Stimulated activated CD4-positive, alpha-beta T cell treated with anti-CD3 and anti-CD28 coated beads, Interleukin-1b, Interleukin-23, amount 100 ng/mL, for 48 hours (primary cell): ENCODE measurements at regions not wholly inside any gene's neighbourhood (a gene's known extent, or its start where the extent isn't known, plus 50 kb on each side); places are given as distances from the start of the nearest gene placed in this dataset.
"Not testable (repeated sequence)": the region's sequence is repeated elsewhere in the genome, so short reads cannot be mapped to it uniquely, and the experiment has no call there.

Experiments
- DNase-seq: peaks from one replicate; pipeline ENCODE4 v3.0.0-alpha.2; 2020

DNA sequence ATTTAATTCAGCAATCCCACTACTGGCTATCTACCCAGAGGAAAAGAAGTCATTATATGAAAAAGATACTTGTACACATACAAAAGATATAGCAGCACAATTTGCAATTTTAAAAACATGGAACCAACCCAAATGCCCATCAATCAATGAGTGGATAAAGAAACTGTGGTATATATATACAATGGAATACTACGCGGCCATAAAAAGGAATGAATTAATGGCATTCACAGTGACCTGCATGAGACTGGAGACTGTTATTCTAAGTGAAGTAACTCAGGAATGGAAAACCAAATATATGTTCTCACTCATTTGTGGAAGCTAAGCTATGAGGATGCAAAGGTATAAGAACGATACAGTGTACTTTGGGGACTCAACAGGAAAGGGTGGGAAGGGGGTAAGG is 102.8 kb upstream of the KCNMA1 start:
- DNase-seq, result not testable (repeated sequence)

DNA sequence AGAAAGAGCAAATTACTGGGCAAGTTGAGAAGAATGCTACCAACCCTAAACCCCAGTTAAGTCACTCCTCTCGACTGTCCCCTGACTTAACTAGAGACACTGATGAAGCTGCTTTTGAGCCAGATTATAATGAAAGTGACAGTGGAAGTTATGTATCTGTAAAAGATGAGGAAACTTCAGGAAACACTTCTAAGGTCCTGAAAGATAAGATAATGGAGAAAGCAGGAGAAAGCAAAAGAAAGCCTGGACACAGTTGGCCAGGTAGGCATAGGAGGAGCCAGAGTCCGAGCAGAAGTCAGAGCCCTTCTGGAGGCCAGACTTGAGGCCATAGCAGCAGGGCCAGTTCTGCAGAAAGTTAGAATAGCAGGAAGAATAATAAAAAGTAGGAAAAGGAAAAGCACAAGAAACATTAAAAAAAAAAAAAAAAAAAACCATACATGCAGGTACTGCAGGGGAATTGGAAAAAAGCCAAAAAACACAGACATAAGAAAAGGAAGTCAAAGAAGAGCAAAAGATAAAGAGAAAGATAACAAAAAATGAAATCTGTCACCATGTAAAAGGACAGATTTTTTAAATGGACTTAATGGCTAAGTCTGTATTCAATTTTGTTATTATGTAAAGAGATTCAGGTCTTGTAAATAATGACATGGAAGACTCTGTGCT is 101.0 kb upstream of the KCNMA1 start:
- DNase-seq, result no peak

DNA sequence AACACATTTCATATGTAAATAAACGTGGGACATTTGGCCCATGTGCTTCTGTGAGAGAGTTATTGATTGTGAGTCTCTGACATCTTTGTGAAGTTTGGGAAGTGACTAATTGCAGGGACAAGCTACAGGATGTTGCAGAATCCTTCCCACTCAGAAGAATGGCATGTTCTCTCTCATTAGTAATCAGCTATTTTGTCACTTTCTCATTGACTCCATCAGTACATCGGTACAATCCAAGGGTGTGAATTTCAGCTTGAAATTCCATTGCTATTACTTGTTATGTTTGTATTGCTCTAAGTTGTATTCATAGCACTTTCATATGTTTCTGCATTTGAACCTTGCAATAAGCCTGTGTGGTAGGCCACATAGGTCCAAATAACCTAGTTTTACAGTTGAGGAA is 100.0 kb upstream of the KCNMA1 start:
- DNase-seq, result no peak

DNA sequence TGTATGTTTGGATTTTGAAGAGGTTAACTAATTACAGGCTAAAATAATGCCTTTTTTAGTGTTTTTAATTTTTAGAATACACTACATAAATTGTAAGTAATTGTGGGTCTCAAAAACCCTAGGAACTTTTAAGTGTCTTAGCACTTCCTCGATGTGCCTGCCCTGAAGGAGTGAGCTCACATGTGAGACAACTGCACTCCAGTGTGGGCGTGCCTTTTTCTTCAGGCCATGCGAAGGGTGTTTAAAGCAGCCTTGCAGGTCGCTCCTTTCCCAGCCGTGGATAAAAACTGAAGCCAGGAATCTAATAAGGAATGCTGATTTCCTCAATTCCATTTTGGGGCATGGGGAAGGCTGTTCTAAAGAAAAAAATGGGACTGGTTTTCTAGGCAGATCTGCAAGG is 97.5 kb upstream of the KCNMA1 start:
- not testable (repeated sequence) for DNase-seq

DNA sequence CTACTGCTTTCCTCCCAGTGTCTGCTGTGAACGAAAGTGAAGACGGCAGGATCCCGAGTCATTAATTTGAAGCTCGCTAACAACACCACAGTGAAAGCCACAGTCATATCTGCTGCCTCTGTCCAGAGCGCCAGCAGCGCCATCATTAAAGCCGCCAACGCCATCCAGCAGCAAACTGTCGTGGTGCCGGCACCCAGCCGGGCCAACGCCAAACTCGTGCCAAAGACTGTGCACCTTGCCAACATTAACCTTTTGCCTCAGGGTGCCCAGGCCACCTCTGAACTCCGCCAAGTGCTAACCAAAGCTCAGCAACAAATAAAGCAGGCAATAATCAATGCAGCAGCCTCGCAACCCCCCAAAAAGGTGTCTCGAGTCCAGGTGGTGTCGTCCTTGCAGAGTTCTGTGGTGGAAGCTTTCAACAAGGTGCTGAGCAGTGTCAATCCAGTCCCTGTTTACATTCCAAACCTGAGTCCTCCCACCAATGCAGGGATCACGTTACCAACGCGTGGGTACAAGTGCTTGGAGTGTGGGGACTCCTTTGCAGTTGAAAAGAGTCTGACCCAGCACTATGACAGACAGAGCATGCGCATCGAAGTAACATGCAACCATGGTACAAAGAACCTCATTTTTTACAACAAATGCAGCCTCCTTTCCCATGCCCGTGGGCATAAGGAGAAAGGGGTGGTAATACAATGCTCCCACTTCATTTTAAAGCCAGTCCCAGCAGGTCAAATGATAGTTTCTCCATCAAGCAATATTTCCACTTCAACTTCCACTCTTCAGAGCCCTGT is 94.8 kb upstream of the KCNMA1 start:
- DNase-seq, result no peak

DNA sequence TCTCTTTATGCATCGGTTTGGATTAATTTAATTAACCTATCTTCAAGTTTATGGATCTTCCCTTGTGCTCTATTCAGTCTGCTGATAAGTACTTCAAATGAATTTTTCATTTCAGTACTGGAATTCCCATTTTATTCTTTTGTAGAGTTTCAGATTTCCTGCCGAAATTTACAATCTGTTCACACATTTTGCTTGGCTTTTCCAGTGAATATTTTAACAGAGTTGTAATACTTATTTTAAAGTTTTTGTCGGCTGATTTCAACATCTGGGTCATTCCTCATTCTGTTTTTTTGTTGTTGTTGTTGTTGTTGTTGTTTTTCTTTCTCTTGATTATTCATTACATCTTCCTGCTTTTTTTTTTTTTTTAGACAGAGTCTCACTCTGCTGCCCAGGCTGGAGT is 89.9 kb upstream of the KCNMA1 start:
- no peak for DNase-seq

DNA sequence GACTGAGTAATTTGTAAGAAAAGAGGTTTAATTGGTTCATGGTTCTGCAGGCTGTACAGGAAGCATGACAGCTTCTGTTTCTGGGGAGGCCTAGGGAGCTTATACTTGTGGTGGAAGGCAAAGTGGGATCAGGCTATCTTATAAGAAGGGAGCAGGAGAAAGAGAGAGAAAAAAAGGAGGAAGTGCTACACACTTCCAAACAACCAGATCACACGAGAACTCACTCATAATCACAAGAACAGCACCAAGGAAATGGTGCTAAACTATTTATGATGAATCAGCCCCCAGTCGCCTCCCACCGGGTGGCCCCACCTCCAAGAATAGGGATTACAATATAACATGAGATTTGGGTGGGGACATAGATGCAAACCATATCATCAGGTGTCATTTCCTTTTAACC is 89.1 kb upstream of the KCNMA1 start:
- DNase-seq, result no peak

DNA sequence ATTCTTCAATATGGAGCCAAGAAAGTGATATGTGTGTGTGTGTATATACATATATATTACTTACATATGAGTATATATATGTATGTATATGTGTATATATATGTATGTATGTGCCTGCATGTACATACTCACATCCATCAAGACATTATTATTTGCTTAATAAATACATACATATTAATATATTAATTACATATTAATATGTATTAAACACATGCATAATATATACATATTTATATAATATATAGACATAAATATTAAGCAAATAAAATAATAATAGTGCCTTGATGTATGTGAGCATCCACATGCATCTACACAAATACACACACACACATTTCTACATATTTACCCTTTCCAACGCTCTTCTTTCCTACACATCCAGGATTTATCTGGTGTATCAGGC is 88.7 kb upstream of the KCNMA1 start:
- DNase-seq, result no peak

DNA sequence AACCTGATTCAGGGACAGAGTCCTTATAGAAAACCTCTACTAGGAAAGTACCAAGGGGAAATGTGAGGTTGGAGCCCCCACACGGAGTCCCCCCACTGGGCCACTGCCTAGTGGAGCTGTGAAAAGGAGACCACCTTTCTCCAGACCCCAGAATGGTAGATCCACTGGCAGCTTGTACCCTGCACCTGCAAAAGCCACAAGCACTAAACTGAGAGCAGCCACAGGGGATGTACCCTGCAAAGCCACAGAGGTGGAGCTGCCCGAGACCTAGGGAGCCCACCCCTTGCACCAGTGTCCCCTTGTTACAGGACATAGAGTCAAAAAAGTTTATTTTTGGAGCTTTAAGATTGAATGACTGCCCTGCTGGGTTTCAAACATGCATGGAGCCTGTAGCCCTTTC is 87.2 kb upstream of the KCNMA1 start:
- DNase-seq, result no peak

DNA sequence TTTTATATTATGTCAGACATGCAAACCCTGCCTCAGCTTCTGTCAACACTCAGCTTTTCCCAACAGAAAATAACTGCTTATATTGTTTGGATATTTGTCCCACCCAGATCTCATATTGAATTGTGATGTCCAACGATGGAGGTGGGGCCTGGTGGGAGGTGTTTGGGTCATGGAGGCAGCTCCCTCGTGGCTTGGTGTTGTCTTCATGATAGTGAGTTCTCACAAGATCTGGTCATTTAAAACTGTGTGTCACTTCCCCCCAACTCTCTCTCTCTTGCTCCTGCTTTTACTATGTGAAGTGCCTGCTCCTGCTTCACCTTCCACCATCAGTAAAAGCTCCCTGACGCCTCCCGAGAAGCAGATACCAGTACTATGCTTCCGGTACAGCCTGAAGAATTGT is 85.8 kb upstream of the KCNMA1 start:
- no peak for DNase-seq

DNA sequence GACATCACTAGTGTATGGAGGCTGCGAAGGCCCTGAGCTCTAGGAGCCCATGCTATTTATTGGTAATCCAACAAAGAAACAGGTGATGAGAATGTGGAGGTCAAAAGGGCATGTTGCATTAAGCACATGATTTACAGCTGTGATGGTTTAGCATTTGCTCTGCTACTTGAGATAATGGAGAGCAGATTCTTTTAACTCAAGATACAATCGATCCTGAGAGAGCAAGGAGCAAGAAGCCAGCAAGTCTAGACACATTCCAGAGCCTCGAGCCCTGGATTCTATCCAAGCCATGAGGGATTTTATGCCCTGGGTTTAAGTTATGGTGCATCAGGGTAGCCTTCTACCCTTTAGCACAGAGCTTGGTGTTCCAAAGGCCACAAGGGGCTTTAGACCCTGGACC is 85.3 kb upstream of the KCNMA1 start:
- DNase-seq, result not testable (repeated sequence)

DNA sequence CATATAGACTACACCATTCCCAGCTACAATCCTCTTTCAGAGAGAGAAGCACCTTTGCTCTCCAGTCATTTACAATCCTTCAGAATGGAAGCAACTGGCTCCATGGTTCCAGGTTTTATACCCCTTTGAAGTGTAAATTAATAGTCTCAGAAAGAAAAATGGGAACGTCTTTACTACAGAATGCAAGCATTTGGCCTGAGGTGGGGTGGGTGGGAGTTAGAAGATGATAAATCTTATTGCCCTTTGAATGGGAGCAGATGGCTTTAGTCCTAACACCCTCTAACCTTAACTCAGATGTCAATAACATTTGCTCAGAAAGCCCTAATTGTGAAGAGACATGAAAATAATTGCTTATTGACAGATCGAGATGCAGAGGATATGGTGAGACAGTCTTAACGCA is 84.2 kb upstream of the KCNMA1 start:
- no peak for DNase-seq

DNA sequence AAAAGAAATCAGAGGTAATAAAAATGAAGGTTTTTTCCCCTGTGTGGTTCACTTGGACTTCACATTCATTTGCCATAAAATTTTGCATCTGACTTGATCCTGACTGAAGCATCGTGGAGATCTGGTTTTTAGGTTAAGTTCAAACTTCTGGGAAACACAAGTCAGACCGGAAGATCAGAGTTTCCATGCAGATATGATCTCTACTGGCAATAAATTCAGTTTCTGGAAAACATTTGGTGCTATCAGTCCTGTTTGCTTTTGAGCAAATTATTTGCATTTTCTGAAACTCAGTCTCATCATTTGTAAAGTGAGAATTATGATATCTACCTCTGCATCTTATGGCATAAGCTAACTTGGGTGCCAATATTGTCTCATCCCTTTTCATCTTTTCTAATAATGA is 81.3 kb upstream of the KCNMA1 start:
- no peak for DNase-seq

DNA sequence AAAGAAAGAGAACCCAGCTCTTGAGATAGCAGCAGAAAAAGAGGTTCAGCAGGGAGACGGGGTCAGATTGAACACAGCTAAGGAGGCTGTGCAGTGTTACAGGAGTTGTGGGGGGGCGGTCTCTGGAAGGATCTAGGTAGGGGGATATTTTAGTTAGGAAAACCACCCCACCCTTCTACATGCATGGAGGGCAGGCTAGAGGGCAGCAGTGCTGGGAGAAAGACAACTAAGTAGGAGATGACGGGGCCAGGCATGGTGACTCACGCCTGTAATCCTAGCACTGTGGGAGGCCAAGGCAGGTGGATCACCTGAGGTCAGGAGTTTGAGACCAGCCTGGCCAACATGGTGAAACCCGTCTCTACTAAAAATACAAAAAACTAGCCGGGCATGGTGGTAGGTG is 80.7 kb upstream of the KCNMA1 start:
- not testable (repeated sequence) for DNase-seq

DNA sequence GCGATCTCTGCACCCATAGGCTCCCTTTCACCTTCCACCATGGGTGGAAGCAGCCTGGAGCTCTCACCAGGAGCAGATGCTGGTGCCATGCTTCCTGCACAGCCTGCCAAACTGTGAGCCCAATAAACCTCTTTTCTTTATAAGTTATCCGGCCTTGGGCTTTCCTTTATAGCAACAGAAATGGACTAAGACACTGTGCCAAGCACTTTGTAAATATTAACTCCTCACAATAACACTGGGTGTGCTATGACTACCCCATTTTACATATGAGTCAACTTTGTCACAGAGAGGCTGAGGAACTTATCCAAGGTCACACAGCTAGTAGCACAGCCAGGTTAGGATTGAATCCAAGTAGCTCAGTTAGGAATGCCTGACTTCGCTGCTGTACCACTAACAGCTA is 79.7 kb upstream of the KCNMA1 start:
- DNase-seq, result no peak

DNA sequence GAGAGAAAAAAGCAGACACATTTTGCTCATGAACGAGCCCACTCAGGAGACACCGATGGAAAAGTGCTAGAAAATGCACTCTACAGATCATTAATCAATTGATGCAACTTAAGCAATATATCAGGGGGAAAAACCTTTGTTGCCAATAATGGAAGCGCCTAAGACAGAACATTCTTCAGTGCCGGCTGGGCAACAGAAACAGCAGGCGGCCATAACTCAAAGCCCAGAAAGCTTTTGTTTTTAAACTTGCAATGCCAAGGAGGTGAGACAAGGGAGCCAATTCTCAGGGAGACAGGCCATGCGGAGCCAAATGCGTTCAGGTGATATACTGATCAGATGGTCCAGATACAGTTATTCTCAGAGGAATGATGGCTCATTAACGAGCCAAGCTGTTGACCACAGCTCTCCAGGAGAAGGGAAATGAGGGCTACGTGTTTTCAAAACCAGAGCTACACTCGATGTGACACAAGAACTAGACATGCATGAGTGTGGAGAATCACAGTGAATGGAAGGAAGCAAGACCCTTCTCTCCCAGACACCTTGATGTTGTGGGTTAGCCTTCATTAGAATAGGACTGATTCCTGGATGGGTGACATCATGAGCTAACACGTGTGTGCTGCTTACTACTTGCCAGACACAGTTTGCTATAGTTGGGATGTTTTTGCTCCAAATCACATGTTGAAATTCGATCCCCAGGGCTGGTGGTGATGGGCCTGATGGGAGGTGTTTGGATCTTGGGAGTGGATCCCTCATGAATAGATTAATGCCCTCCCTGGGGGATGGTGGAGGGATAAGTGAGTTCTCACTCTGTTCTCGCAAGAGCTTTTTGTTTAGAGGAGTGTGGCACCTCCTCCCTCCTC is 79.1 kb upstream of the KCNMA1 start:
- no peak for DNase-seq

DNA sequence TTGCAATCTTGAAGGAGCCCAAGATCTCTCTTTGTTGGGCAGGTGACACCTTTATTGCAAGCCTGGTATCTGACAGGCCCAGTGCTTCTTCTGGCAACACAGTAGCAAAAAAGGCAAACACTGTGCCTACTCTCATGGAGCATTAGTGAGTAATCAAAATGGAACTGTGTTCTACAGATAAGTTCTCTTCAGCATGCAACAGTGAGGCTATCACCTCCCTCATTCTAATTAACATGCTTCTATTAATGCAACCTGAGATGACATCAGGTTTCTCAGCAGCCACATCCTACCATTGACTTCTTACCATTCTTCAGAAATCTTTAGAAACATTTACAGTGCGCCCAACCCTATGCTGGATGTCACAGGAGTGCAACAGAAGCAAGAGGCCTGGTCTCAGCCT is 77.9 kb upstream of the KCNMA1 start:
- no peak for DNase-seq

DNA sequence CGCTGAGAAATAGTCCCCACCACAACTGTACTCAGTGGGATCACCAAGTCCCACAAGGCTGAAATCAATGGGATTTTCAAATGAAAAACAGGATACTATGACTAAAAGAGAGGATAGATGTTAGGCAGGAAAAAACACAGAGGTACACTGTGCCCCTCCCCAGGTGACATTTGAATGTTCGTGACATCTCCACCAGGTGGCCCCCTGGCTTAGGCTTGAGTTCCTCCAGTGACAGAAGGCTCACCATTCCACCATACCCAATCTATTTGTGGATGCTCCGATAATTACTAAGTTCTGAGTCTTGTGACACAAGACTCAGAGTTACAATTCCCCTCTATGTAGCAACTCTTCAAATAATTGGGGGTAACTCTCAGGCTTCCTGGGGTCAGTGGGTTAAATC is 77.5 kb upstream of the KCNMA1 start:
- no peak for DNase-seq

DNA sequence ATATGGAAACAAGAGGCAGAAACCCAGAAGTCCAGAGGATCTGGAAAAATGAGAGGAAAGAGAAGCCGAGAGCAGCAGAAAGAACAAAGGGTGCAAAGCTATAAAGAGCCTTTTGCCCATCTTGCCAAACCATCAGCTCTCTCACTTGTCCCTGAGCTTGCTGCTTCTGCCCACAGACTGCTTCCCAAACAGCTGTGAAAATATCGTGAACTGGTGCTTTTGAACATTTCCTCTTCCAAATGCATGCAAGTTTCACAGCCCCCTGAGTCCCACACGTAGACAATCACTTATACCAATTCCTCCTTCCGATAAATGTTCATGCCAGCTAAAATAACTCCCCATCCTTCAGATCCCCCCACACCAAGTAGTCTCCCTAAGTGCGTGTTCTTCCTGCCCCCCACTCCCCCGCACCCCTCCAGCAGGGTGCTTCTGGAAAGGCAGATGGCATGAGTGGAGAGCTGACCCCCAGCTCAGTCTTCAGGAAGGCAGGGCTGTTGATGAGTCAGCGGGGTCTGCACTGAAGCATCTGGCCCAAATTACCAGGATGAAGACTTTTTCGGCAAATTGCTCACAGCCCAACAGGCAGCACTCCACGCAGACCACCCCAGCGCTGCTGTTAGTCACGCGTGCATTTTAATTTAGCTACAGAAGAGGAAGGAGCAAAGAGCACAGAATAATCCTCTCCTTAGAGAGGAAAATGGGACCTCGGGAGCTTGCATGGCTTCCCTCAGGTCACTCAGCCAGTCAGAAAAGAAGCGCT is 76.1 kb upstream of the KCNMA1 start:
- DNase-seq, result no peak

DNA sequence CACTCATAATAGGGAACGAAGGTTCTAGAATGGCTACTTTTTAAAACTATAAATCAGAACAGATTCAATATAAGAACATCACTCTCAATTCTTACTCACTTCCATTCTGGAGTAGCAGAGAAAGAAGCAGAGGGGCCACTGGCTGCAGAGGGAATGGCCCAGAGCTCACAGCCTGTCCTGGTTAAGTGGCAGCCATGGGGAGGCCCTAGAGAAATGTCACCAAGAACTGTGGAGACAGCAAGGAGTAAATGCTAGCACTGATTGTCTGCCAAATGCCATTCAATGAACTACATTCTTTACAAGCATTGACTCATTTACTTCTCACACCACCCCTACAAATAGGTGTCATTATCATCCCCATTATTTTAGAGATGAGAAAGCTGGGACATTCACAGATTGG is 74.6 kb upstream of the KCNMA1 start:
- DNase-seq, result no peak

DNA sequence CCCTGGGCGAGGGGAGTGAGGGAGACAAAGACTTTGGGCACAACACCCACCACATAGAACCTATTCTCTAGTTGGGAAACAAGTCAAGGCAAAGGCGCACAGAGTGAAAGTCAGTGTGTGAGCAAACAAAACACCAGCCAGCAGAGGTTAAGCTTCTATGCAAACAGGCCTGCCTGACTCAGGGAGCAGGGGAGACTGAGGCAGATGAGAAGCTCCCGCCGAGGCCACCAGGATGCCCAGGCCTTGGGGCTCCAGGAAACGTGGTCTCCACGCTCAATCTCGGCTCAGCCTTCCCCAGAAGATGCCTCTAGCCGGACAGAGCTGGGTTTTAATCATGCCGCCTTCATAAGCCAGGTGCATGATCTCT is 74.1 kb upstream of the KCNMA1 start:
- no peak for DNase-seq

DNA sequence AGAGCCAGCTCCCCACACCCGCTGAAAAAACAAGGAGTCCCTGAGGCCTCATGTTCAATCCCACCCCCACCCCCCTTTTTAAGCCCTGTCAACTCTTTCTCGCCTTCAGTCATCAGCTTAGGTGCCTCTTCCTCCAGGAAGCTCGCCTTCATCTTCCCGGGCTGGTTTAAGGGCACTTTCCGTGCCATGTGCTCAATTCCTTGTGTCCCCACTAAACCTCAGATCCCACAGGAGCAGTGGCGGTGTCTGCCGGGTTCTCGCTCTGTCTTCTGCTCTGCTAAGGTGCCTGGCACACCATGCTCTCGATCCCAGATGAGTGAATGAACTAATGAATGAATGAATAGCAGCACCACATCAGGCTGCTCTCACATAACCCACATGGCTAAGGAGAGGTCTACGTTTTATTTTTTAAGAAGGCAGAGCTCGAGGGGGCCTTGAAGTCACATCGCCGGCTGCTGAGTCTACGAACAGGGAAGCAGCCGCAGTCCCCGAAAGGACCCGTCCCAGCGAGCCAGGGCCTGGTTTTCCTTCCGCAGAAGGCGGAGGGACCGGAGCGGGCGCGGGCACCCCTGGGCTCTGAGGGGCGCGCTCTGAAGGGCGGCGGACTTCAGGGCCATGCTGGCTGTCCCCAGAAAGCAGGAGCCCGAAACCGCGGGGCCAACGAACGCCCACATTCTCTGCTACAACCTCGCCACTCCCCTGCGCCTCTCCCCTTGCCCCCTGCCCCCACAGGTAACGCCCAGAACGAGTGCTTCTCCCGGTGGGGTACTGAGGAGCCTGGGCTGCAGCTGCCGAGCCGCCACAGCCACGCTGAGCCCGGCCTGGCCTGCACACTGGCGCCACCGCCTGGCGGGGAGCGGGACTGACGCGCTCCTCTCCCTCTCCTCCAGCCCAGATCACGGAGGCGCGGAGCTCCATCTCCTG is 73.4 kb upstream of the KCNMA1 start:
- DNase-seq, result peak; percentile 66
